GM21528 (cell line): ENCODE measurements at regions not wholly inside any gene's neighbourhood (a gene's known extent, or its start where the extent isn't known, plus 50 kb on each side); places are given as distances from the start of the nearest gene placed in this dataset.

Experiments used
- ATAC-seq: cut with Tn5 transposase; IDR thresholded peaks from one replicate; pipeline ENCODE4 v1.9.1; 2021; ENCODE audit warnings: mild to moderate bottlenecking, moderate library complexity; ENCODE audit not compliant: unreplicated experiment, low FRiP score

DNA sequence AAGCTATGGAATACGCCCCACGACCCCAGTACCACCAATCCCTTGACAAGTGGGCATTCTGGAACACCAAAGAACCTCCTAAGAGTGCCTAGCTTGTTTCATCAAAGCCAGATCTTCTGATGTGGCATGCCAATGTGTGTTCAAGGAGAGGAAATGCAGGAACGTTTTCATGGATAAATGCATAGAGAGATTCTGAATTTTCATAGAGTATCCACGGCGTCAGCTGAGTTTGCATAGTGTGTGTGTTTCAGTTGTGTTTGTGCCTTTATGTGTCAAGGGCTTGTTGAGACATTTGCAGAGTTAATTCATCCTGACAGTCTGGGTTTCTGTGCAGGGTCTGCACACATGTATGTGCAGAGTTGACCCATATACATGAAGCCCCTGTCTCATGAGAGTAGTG lies 172.7 kb upstream of the LRFN2 start:
- ATAC-seq = no peak

DNA sequence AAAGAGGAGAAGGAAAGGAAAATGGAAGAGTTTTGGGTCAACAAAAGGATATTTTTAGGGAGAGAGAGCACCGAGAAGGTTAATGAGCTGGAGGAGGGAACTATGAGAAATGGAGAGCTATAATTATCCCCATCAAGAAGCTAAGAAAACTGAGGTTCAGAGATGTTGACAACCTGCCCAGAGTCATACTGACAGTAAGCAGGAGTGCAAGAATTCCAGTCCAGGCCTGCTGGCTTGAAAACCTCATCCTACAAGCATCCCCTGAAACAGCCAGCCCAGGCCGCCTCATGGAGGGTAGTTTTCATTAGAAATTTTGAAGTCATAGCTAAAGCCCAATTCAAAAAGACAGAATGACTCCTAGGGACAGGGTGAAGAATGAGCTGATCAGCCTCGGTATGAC lies 172.1 kb upstream of the LRFN2 start:
- no peak for ATAC-seq

DNA sequence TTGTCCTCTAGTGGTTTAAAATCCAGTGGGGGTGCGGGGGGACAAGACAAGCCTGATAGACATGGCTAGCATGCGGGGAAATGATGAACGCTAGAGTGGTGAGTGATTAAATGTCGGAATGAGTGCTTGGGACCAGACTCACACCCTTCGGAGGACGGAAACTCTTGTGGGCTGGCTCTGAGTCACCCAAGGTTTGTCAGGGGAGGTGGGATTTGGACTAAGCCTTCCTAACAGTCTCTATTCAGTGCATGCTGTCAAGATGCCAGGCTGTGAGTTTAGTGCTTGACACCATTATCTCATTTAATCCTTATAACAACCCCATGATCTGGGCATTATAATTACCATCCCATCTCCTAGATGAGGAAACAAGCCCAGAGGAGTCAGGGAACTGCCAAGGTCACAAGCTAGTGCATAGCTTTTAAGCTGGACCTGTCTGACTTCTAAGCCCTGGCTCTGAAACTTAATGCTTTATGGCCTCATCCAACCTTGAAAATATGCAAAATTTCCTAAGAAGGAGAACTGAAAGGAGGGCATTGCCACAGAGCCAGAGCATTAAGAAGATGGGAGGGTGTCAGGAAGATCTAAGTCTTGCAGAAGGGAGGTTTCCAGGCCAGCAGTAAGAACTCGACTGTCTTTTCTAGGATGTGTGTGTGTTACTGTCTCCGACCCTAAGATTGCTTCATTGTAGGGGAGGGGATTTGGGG lies 168.7 kb upstream of the LRFN2 start:
- ATAC-seq = no peak

DNA sequence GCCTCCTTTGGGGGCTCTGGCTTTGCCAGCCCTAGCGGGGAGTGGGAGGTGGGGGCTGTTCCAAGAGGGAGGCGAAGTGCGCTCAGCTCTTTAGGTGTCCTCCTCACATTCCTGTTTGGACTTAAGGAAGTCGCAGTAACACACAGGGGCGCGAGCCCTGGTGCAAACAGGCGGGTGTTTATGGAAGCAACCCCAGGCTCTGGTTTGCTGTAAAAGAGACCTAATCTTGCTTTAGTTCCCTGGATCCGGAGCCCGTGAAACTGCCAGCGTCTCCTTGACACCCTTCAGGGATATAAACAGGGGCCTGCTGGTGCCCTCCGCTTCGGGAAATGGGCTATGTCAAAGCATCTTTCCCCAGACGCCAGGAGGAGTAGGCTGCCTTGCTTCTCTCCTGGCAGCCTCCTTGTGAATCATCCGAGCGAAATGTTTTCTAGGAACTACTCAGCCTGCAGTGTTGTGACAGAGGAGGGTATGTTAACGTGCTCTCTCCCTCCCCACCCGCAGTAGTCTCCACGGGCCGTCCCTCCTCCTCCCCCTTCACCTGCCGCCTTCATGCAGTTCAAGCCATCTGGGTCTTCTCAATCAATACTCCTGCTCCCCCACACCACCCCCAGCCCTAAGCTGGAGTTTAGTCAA lies 168.0 kb upstream of the LRFN2 start:
- no peak for ATAC-seq

GRCh38 chr6:40754461-40755045 lies 167.4 kb upstream of the LRFN2 start:
- no peak for ATAC-seq

- ATAC-seq = no peak
These were observed 166.7 kb upstream of the LRFN2 start for GRCh38 chr6:40753675-40754448.

GRCh38 chr6:40753048-40753447 lies 165.9 kb upstream of the LRFN2 start:
- ATAC-seq = no peak

DNA sequence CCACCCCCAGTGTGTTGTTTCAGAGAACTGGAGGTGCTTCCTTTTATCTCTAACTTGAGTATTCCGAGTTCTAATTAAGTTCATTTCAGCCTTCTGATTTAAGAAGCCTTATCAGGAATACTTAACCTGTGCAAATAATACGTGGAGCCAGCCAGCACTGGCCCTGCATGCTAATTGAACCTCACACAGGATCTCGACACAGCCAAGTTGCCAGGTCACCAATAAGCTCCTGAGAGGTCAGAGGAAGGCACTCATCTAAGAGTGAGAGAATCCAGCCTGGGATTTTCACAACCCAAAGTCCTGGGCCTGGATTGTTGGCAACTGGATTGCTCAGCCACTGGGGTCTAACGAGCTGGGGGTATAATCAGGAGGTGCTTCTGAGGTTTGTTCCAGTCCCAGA lies 157.7 kb upstream of the LRFN2 start:
- ATAC-seq = no peak

GRCh38 chr6:40743690-40744446 lies 156.7 kb upstream of the LRFN2 start:
- no peak for ATAC-seq

DNA sequence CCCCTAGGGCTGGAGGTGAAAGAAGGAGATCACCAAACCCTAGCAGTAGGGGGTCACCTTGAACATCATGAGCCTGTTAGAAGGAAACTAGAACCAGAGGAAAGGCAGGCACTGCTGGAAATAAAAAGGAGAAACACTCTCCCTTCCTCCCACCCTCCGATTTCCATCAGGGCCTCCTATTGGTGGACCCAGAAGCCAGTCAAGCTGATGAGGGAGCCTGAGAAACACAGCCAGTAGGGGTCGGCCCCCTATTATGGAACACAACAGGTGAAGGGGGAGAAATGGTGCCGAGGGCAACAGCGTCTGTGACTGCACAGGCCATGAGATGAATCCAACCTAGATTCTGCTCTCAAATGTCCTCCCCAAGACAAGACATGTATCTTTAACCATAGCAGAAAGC lies 156.1 kb upstream of the LRFN2 start:
- no peak for ATAC-seq

- ATAC-seq = no peak
These were observed 153.4 kb upstream of the LRFN2 start for GRCh38 chr6:40740518-40740917.

DNA sequence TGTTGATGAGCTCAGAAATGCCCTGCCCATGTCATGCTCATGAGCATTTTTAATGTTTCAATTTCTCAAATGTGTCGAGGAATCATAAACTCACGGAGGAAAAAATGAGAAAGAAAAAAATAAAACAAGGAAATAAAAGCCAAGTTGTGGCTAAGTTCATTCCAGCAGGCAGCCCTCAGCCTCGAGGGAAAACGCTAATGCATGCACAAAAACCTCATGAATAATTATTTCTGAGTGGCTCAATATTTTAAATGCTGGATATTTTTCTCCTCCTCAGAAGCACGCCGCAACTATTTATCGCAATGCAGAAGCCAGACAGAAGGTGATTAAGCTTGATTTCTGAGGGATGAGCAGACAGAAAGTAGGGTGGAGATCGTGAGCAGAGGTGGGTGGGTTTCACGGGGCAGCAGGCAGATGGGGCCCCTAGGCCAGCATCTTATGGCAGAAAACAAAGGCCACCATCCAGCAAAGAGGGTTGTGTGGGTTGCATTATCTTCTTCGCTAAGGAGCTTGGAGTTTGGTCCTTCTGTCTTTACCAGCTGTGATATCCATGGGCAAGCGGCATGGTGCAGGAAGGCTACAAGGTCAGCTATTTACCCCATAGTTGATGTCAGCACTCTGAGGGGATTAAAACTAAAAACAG lies 151.5 kb upstream of the LRFN2 start:
- no peak for ATAC-seq

- ATAC-seq = no peak
These were observed 148.4 kb upstream of the LRFN2 start for GRCh38 chr6:40735521-40735920.

- no peak for ATAC-seq
These were observed 148.0 kb upstream of the LRFN2 start for GRCh38 chr6:40735121-40735520.

DNA sequence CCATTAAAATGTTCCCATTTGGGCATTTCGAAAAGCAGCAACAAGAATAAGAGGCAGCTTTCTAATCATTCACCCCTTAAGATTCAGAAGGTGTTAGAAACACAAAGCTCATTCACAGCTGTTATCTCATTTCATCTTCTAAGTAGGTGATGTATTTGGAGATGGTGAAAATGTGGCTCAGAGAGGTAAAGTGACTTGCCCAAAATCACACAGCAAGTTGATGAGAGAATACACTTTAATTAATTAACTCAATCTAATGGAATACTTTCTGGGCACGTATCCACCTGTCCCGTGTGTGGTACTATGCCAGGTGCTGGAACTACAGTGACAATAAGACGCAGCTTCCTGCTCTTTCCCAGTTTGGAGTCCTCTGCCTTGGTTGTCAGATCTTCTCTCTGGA lies 147.4 kb upstream of the LRFN2 start:
- ATAC-seq = no peak

DNA sequence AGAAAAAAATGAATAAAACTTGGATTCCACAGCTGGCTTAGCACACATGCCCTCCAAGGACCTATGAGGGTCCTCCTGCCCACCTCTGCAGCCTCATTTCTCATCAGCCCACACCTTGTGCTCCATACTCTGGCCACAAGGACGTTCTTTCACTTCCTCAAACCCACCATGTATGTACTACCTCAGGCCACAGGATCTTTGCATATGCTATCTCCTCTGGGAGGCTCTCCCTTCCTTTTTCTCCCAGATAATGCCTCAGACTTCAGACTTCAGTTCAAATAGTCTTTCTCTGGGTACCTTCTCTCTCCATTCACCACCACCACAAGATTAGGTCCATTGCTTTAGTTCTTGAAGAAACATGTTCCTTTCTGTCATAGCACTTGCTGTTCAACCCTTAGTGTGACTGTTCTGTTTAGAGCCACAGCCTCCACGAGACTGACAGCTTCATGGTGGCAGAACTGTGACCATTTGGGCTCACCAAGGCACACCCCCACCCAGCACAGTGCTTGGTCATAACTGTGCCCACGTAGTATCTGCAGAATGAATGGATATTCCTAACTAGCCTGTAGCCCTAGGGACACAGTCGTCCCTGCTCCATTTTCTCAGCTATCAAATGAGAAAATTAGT lies 146.7 kb upstream of the LRFN2 start:
- ATAC-seq = no peak

- ATAC-seq = no peak
These were observed 146.1 kb upstream of the LRFN2 start for GRCh38 chr6:40733290-40733689.

- ATAC-seq = no peak
These were observed 145.7 kb upstream of the LRFN2 start for GRCh38 chr6:40732878-40733277.

GRCh38 chr6:40728643-40729042 lies 141.5 kb upstream of the LRFN2 start:
- no peak for ATAC-seq

DNA sequence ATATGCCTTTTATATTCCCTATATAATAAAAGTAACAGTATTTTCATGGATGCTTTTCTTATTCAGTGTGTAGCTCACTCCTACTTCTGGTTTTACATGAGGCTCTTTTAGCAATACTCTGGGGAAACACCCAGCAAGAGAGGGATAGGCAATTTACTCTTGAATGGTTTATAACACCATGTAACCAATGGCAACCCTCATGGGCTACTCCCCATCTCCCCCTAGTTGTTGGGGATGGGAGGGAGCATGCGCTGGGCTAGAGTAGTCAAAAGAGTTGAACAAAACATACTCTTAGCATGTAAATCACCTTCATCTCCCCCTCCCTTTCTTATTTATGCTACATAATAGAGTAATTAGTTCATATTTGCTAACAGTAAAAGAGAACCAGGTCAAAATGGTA lies 140.1 kb upstream of the LRFN2 start:
- ATAC-seq = no peak
